Aorta (tissue), 5 donors: ENCODE measurements at regions not wholly inside any gene's neighbourhood (a gene's known extent, or its start where the extent isn't known, plus 50 kb on each side); places are given as distances from the start of the nearest gene placed in this dataset.

Experiments used
- ATAC-seq: fragments of 200-7000 bp; cut with Tn5 transposase; one replicate; pipeline ENCODE4 v1.9.1; 2022; ENCODE audit warnings: moderate library complexity; ENCODE audit not compliant: low FRiP score
- DNase-seq, 2 donors: peaks; one replicate each; pipeline ENCODE4 v3.0.0-alpha.2; 2020
- H3K27ac ChIP-seq, 2 donors: one replicate each; pipeline ENCODE4 v1.5.1; 2013; ENCODE audit warnings: low read length in 2 of 2, mild to moderate bottlenecking in 2 of 2, moderate library complexity in 2 of 2, control low read depth in 1 of 2, inconsistent platforms in 1 of 2, low read depth in 1 of 2
- H3K27me3 ChIP-seq, 2 donors: one replicate each; pipeline ENCODE4 v1.6.1; 2013; ENCODE audit warnings: control low read depth in 1 of 2, low read length in 1 of 2, mild to moderate bottlenecking in 1 of 2, moderate library complexity in 1 of 2; ENCODE audit not compliant: insufficient read depth in 2 of 2, control insufficient read depth in 1 of 2
- H3K36me3 ChIP-seq, 2 donors: one replicate each; pipeline ENCODE4 v1.6.1; 2013; ENCODE audit warnings: control low read depth in 1 of 2, low read length in 1 of 2, mild to moderate bottlenecking in 1 of 2; ENCODE audit not compliant: insufficient read depth in 2 of 2, control insufficient read depth in 1 of 2
- H3K4me1 ChIP-seq, 2 donors: one replicate each; pipeline ENCODE4 v1.6.1; 2013; ENCODE audit warnings: low read length in 2 of 2, control low read depth in 1 of 2, mild to moderate bottlenecking in 1 of 2, moderate library complexity in 1 of 2; ENCODE audit not compliant: insufficient read depth in 2 of 2, control insufficient read depth in 1 of 2
- H3K4me3 ChIP-seq, 2 donors: one replicate each; pipeline ENCODE4 v1.5.1; 2013; ENCODE audit warnings: low read length in 2 of 2, control low read depth in 1 of 2, mild to moderate bottlenecking in 1 of 2
- H3K9me3 ChIP-seq: one replicate; pipeline ENCODE4 v1.6.1; 2013; ENCODE audit warnings: mild to moderate bottlenecking, low read length; ENCODE audit not compliant: control insufficient read depth
- WGBS, 2 donors: extraction: QIAGEN DNeasy Blood & Tissue Kit; methylation state at CpG; one replicate each; pipeline ENCODE4 v1.1.7; 2013; 5-methylcytosine and 5-hydroxymethylcytosine counted together
- intact Hi-C, 2 donors: fragments of 100-400 bp; cut with DNase I; formaldehyde crosslinking; loops; one replicate each; pipeline versions ENCODE4 v1.14.2 to v1.15.0; 2022
- donor health status: healthy with polysubstance abuse.
- donor health status: Bipolar disorder and iron deficiency.
- donor health status: DM: no; HTN: no; CAD: no.
- donor health status: DM: no; HTN: no; CAD: no.
- donor health status: DM: yes; HTN: yes; CAD: no.

DNA sequence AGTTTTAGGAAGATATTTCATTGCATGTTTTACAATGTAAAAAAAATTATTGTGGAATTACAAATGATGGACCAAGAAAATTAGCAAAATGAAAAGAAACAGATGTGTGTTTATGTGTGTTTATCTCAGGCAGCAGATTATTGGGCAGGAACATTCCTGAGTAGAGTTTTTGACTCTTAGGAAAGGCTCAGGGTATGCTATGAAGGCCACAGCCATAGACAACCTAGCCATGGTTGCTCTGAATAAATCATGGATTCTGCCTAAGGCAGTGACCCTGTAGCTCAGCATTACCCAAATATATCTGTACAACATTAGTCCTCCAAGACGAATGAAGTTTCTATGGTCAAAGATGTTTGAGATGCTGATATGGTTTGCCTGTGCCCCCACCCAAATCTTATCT is 298.3 kb downstream of the PTEN start:
- intact Hi-C loops, result loop anchor here (10.0 kb wide), 2 partner anchors 197 to 393 kb away; no protein-coding TSS in a partner anchor
- H3K4me3 ChIP-seq, result no peak overlapping the region
- ATAC-seq (no peak), DNase-seq (no peak)
- no peaks in the 10 kb centered on the region for H3K36me3 ChIP-seq
- no peaks in the 10 kb centered on the region for H3K9me3 ChIP-seq
- 93 to 96% methylated on average over 1 of the region's 1 CpG for WGBS, 2 donors
- no peak overlapping the region for H3K27ac ChIP-seq
- H3K4me1 ChIP-seq, result peaks cover 11 to 12% of the 10 kb centered on the region in 2 donors
- no peaks in the 10 kb centered on the region for H3K27me3 ChIP-seq

DNA sequence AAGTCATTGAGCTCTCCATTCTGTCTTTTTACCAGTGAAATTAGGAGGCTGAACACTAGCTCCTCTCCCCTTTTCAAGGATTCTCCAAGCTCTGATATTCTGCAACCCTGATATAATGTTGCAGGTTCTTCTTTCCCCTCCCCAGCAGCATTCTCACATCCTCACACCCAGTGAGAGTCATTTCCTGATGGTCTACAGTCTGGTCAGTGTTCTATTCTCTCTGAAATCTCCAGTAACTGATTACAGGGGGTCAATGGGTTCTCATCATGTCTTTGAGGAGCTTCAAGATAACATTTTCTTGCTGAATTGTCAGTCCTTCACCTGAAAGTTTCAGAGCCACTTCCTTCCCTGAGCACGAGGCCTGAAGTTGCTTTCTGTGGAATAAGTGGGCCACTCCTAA is 299.4 kb downstream of the PTEN start:
- ATAC-seq (no peak), DNase-seq (no peak)
- Histone ChIP-seq H3K36me3 (no peaks in the 10 kb centered on the region), H3K9me3 (no peaks in the 10 kb centered on the region), H3K4me1 (peaks cover 7 to 14% of the 10 kb centered on the region in 2 donors), H3K27ac (no peak overlapping the region), H3K4me3 (no peak overlapping the region), H3K27me3 (no peaks in the 10 kb centered on the region)
- intact Hi-C loops, result loop anchor here (10.0 kb wide), 2 partner anchors 198 to 392 kb away; no protein-coding TSS in a partner anchor
- 95 to 100% methylated on average over 1 of the region's 1 CpG for WGBS, 2 donors

DNA sequence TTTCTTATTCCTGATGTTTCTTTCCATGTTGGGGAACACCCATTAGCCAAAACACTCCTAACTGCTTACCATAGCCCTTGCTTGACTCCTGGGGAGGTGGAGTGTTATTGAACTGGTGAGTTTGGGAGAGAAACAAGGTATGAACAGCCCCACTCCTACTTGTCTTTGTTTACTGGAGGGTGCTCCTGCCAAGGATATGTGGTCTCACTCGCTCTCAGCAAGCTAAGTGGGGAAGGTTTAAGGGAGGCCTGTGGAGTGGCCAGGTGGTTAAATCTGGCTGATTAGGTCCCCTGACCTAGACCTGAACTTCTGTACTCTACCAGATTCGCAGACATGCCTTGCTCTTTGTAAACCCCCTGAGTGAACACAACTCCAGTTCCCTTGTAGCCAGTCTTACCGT is 300.1 kb downstream of the PTEN start:
- Histone ChIP-seq H3K27me3 (no peaks in the 10 kb centered on the region), H3K9me3 (no peaks in the 10 kb centered on the region), H3K4me1 (peaks cover 6 to 12% of the 10 kb centered on the region in 2 donors), H3K4me3 (no peak overlapping the region), H3K36me3 (no peaks in the 10 kb centered on the region), H3K27ac (no peak overlapping the region)
- ATAC-seq (no peak), DNase-seq (no peak)
- WGBS, 2 donors, result 94 to 98% methylated on average over 3 of the region's 3 CpGs
- intact Hi-C loops, result loop anchor here (10.0 kb wide), 2 partner anchors 199 to 391 kb away; no protein-coding TSS in a partner anchor

DNA sequence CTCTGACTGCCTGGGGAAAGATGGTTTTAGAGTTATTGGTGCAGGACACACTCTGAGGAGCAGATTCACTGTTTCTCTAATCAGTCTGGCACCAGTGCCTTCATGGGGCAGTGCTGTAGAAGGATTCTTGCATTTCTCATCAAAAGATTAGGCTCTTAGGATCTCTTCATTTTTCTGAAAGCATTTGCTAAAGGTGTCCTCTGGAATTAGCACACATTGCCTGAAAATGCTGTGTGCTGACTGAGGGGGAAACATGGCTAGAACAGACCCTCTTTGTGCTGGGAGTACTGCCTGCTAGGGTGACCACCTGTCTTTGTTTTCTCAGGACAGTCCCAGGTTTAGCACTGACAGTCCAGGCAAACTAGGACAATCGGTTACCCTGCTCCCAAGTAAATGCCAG is 301.0 kb downstream of the PTEN start:
- H3K4me1 ChIP-seq, result peaks cover 6% of the 10 kb centered on the region in 2 donors
- intact Hi-C loops, result loop anchor here (10.0 kb wide), 2 partner anchors 200 to 390 kb away; no protein-coding TSS in a partner anchor
- 87 to 90% methylated on average over 1 of the region's 1 CpG for whole genome bisulfite sequencing, 2 donors
- H3K9me3 ChIP-seq, result no peaks in the 10 kb centered on the region
- H3K27me3 ChIP-seq, result no peaks in the 10 kb centered on the region
- no peak overlapping the region for H3K4me3 ChIP-seq
- ATAC-seq, result no peak
- no peak overlapping the region for H3K27ac ChIP-seq
- H3K36me3 ChIP-seq, result no peaks in the 10 kb centered on the region
- DNase-seq, result no peak

DNA sequence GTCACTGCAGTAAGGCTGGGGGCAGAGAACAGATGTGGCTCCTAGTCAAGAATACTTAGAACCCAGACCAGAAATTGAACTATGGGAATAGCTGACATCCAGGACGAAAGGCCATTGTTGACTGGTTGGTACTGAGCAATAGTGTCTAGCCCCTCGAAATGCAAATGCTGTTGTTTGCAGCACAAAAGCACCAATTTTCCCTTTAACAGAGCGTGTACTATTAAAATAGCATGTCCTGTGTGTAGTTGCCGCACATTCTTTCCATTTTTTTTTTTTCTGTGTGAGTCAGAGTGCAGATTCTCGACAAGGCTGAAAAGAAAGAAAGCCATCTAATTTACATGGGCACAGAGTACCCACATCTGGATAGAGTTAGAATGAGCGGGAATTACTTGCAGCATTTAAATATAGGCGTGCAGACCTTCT is 302.4 kb downstream of the PTEN start:
- intact Hi-C loops, result loop anchor here (5.0 to 10.0 kb wide), 3 partner anchors 81 to 389 kb away; no protein-coding TSS in a partner anchor

DNA sequence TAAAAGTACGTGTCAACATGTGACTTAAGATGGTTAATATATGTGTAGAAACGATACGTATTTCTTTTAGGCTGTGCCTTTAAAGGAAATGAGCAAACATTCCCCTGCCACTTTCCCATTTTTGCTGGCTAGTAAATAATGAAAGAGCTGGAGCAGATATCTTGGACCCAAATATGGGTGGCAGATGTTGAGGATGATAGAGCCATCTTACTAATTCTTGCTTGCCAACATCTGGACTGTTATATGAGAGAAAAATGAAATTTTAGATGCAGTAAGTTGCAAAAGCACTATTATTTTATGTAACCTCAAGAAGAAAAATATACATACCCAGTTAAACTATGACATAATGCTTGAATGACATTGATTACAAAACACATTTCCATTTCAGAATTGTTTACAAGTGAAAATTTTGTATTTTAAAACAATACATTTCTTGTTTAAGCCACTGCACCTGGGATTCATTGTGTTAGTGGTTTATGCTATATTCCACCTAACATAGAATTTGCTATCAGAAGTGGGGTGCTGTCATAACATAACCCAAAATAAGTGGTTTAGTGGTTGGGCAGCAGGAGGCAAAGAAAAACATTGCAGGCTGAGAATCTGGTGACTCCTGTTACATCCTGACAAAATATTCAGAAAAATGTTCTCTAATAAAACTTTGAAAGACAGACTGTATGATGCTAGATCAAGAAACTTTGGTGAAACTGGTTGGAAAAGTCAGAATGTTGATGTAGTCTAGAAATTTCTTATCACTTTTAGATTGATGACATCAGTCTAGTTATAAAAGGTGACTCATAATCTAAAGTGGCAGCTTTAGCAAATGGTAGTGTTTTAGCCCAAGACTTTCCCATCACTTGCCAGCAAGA is 305.0 kb downstream of the PTEN start:
- Histone ChIP-seq H3K4me1 (peaks cover 6% of the 10 kb centered on the region in 2 donors), H3K27me3 (no peaks in the 10 kb centered on the region), H3K4me3 (no peak overlapping the region), H3K36me3 (no peaks in the 10 kb centered on the region), H3K9me3 (no peaks in the 10 kb centered on the region), H3K27ac (no peak overlapping the region)
- 96 to 99% methylated on average over 3 of the region's 3 CpGs for WGBS, 2 donors
- ATAC-seq (no peak), DNase-seq (no peak)
- intact Hi-C loops, result loop anchor here (5.0 to 10.0 kb wide), 3 partner anchors 79 to 386 kb away; no protein-coding TSS in a partner anchor

More for the DNA sequence above, 302.4 kb downstream of the PTEN start:
- 5 to 7% methylated on average over 7 of the region's 7 CpGs for WGBS, 2 donors
- Histone ChIP-seq H3K4me3 (no peak overlapping the region), H3K36me3 (no peaks in the 10 kb centered on the region), H3K4me1 (peaks cover 6% of the 10 kb centered on the region in 2 donors), H3K27me3 (no peaks in the 10 kb centered on the region), H3K27ac (peak overlapping the region; percentile 56 to 93), H3K9me3 (no peaks in the 10 kb centered on the region)
- DNase-seq, result no peak
- ATAC-seq, result peak; percentile 62

DNA sequence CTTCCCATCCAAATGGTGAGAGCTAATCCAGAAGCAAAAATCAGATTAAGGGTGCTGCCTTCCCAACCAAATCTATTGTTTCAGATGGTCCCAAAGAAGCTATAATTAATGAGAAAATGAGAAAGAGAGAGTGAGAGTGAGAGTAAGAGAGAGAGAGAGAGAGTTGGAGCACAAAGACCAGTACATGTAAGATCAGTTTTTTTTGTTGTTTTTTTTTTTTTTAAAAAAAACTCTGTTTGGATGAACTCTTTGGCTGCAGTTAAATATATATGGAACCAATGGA is 305.6 kb downstream of the PTEN start:
- Histone ChIP-seq H3K4me3 (no peak overlapping the region), H3K4me1 (peaks cover 6% of the 10 kb centered on the region in 2 donors), H3K36me3 (no peaks in the 10 kb centered on the region), H3K9me3 (no peaks in the 10 kb centered on the region), H3K27ac (no peak overlapping the region), H3K27me3 (no peaks in the 10 kb centered on the region)
- ATAC-seq (no peak), DNase-seq (no peak)
- intact Hi-C loops, result loop anchor here (5.0 to 10.0 kb wide), 3 partner anchors 78 to 386 kb away; no protein-coding TSS in a partner anchor

DNA sequence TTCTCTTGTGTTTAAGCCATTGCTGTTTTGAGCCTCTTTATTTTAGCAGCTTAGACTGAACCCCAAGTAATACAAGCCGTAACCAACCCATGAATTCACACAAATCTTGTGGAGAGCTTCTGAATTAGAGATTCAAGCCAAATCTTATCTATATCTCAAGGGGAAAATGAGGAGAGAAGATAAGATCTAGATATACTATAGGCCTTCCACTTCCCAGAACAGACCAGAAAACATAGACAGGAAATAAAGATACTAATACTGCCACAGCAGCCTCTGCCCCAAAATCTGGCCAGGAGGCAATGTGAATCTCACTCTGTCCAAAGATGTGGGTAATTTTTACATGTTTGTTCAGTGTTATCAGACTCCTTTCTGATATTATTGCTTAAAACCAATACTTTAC is 307.2 kb downstream of the PTEN start:
- no peaks in the 10 kb centered on the region for H3K9me3 ChIP-seq
- no peak overlapping the region for H3K27ac ChIP-seq
- intact Hi-C loops, result no loop called here
- H3K4me1 ChIP-seq, result peaks cover 0 to 2% of the 10 kb centered on the region in 2 donors
- H3K27me3 ChIP-seq, result no peaks in the 10 kb centered on the region
- ATAC-seq, result no peak
- 94 to 95% methylated on average over 1 of the region's 1 CpG for WGBS, 2 donors
- H3K4me3 ChIP-seq, result no peak overlapping the region
- no peaks in the 10 kb centered on the region for H3K36me3 ChIP-seq
- no peak for DNase-seq

DNA sequence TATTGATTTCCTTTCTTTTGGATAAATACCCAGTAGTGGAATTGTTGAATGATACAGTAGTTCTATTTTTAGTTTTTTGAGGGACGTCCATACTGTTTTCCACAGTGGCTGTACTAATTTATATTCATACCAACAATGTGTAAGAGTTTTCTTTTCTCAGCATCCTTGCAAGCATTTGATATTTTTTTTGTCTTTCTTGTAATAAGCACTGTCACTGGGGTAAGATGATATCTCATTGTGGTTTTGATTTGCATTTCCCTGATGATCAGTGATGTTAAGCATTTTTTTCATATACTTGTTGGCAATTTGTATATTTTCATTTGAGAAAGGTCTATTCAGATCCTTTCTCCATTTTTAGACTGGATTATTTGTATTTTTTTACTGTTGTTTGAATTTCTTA is 308.7 kb downstream of the PTEN start:
- DNase-seq, result no peak

More for the DNA sequence above, 308.7 kb downstream of the PTEN start:
- Histone ChIP-seq H3K27me3 (no peaks in the 10 kb centered on the region), H3K36me3 (no peaks in the 10 kb centered on the region), H3K27ac (no peak overlapping the region), H3K4me3 (no peak overlapping the region), H3K4me1 (no peaks in the 10 kb centered on the region), H3K9me3 (no peaks in the 10 kb centered on the region)
- intact Hi-C loops, result no loop called here
- no peak for ATAC-seq
- 81 to 82% methylated on average over 1 of the region's 1 CpG for WGBS, 2 donors
